NCI-H460 (cell line): ENCODE measurements at regions not wholly inside any gene's neighbourhood (a gene's known extent, or its start where the extent isn't known, plus 50 kb on each side); places are given as distances from the start of the nearest gene placed in this dataset.
"Not testable (repeated sequence)": the region's sequence is repeated elsewhere in the genome, so short reads cannot be mapped to it uniquely, and the experiment has no call there.

Experiments
- DNase-seq: peaks from one replicate; pipeline ENCODE4 v3.0.0-alpha.2; 2016; ENCODE audit warnings: low read depth; ENCODE audit errors: extremely low read depth

GRCh38 chr5:163569284-163569683, 63.9 kb downstream of the MAT2B start:
- DNase-seq: peak; percentile 23

GRCh38 chr5:163571744-163572143, 66.3 kb downstream of the MAT2B start:
- DNase-seq: no peak

GRCh38 chr5:163574472-163575440, 69.3 kb downstream of the MAT2B start:
- DNase-seq: no peak

- no peak for DNase-seq
These were observed 73.2 kb downstream of the MAT2B start for GRCh38 chr5:163578652-163579051.

- no peak for DNase-seq
These were observed 74.3 kb downstream of the MAT2B start for GRCh38 chr5:163579729-163580128.

GRCh38 chr5:163580516-163580915, 75.1 kb downstream of the MAT2B start:
- no peak for DNase-seq

GRCh38 chr5:163583491-163584153, 78.2 kb downstream of the MAT2B start:
- DNase-seq: not testable (repeated sequence)

- DNase-seq: no peak
These were observed 79.8 kb downstream of the MAT2B start for GRCh38 chr5:163585206-163585605.

GRCh38 chr5:163586531-163586956, 81.1 kb downstream of the MAT2B start:
- no peak for DNase-seq

- DNase-seq: no peak
These were observed 89.5 kb downstream of the MAT2B start for GRCh38 chr5:163594951-163595350.

- DNase-seq: no peak
These were observed 90.7 kb downstream of the MAT2B start for GRCh38 chr5:163595932-163596607.

- DNase-seq: no peak
These were observed 91.3 kb downstream of the MAT2B start for GRCh38 chr5:163596608-163597315.

- DNase-seq: no peak
These were observed 98.6 kb downstream of the MAT2B start for GRCh38 chr5:163604013-163604412.

- no peak for DNase-seq
These were observed 101.8 kb downstream of the MAT2B start for GRCh38 chr5:163607256-163607655.

GRCh38 chr5:163608621-163609020, 103.2 kb downstream of the MAT2B start:
- DNase-seq: no peak

GRCh38 chr5:163609910-163610309, 104.5 kb downstream of the MAT2B start:
- DNase-seq: no peak

GRCh38 chr5:163612358-163613149, 107.1 kb downstream of the MAT2B start:
- no peak for DNase-seq

- DNase-seq: no peak
These were observed 107.7 kb downstream of the MAT2B start for GRCh38 chr5:163613150-163613442.

- DNase-seq: no peak
These were observed 109.4 kb downstream of the MAT2B start for GRCh38 chr5:163614787-163615186.
